ENCODE measurements at regions not wholly inside any gene's neighbourhood (a gene's known extent, or its start where the extent isn't known, plus 50 kb on each side); places are given as distances from the start of the nearest gene placed in this dataset.

DNA sequence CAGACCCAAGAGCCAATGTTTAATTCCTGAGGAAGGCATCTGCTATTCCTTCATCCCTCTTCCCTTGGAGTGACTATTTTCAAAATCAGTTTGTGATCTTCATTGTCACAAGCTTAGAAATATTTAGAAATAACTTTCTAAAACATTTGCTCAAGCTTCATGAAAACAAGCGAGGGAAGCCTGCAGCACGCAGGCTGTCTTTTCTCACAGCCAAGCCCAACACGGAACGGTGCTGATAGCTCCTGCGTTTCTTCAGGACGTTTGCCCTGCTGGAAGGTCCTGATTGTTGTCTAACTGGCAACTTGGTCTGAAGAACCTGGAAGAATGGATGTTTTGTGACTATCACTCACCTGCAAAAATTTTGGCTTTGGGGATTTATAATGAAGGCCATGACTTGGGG, 152.5 kb downstream of the FGF9 start:
- H3K36me3 ChIP-seq (ENCODE audit: low read depth), result no peaks in the 10 kb centered on the region
- no peak overlapping the region for H3K4me3 ChIP-seq (ENCODE audit: severe bottlenecking)
- DNase-seq (ENCODE audit: low spot score) (no peak), ATAC-seq (ENCODE audit: low read depth) (no peak)
- TF ChIP-seq, protein P1, sequence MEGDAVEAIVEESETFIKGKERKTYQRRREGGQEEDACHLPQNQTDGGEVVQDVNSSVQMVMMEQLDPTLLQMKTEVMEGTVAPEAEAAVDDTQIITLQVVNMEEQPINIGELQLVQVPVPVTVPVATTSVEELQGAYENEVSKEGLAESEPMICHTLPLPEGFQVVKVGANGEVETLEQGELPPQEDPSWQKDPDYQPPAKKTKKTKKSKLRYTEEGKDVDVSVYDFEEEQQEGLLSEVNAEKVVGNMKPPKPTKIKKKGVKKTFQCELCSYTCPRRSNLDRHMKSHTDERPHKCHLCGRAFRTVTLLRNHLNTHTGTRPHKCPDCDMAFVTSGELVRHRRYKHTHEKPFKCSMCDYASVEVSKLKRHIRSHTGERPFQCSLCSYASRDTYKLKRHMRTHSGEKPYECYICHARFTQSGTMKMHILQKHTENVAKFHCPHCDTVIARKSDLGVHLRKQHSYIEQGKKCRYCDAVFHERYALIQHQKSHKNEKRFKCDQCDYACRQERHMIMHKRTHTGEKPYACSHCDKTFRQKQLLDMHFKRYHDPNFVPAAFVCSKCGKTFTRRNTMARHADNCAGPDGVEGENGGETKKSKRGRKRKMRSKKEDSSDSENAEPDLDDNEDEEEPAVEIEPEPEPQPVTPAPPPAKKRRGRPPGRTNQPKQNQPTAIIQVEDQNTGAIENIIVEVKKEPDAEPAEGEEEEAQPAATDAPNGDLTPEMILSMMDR (IDR thresholded peaks at IDR 0.05; ENCODE audit: poor library complexity, severe bottlenecking), result no peak
- no peaks in the 10 kb centered on the region for H3K27me3 ChIP-seq (ENCODE audit: insufficient read depth, poor library complexity, severe bottlenecking)
- H3K27ac ChIP-seq (ENCODE audit: poor library complexity, severe bottlenecking), result no peak overlapping the region
- no peaks in the 10 kb centered on the region for H3K4me1 ChIP-seq (ENCODE audit: insufficient read depth, poor library complexity, severe bottlenecking)
- H3K9me3 ChIP-seq (ENCODE audit: severe bottlenecking), result no peaks in the 10 kb centered on the region

DNA sequence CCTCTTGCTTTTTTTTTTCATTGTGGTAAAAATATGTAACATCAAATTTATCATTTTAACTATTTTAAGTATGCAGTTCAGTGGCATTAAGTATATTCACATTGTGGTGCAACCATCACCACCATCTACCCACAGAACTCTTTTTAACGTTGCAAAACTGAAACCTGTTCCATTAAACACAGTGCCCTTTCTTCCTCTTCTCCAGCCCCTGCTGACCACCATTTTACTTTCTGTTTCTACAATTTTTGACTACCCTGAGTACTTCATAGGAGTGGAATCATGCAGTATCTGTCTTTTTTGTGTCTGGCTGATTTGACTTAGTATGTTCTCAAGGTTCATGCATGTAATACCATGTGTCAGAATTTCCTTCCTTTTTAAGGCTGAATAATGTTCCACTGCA, 153.1 kb downstream of the FGF9 start:
- DNase-seq (ENCODE audit: low spot score) (no peak), ATAC-seq (ENCODE audit: low read depth) (no peak)
- Histone ChIP-seq H3K27ac (ENCODE audit: poor library complexity, severe bottlenecking) (no peak overlapping the region), H3K9me3 (ENCODE audit: severe bottlenecking) (no peaks in the 10 kb centered on the region), H3K36me3 (ENCODE audit: low read depth) (no peaks in the 10 kb centered on the region), H3K4me1 (ENCODE audit: insufficient read depth, poor library complexity, severe bottlenecking) (no peaks in the 10 kb centered on the region), H3K4me3 (ENCODE audit: severe bottlenecking) (no peak overlapping the region), H3K27me3 (ENCODE audit: insufficient read depth, poor library complexity, severe bottlenecking) (no peaks in the 10 kb centered on the region)
- TF ChIP-seq, protein P1 (IDR thresholded peaks at IDR 0.05; ENCODE audit: poor library complexity, severe bottlenecking), result no peak

DNA sequence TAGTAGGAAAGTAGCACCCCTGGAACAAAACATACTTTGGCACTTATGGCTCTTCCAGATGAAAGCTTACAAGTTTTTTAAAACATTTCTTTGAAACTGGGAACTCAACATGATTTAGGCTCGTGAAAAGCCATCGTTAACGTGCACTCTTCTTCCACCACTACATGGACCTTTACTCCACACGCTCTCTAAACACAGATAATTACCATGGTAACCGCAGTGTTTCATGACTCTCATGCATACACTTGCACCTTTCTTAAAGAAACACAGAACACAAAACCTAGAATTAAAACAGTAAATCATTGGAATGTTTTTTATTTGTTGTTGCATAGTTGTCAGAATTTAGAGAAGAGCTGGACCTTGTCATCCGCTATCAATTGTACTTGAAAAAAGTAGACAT, 154.3 kb downstream of the FGF9 start:
- no peak overlapping the region for H3K27ac ChIP-seq (ENCODE audit: poor library complexity, severe bottlenecking)
- H3K36me3 ChIP-seq (ENCODE audit: low read depth), result no peaks in the 10 kb centered on the region
- ATAC-seq (ENCODE audit: low read depth) (no peak), DNase-seq (ENCODE audit: low spot score) (no peak)
- H3K9me3 ChIP-seq (ENCODE audit: severe bottlenecking), result no peaks in the 10 kb centered on the region
- no peaks in the 10 kb centered on the region for H3K27me3 ChIP-seq (ENCODE audit: insufficient read depth, poor library complexity, severe bottlenecking)
- no peaks in the 10 kb centered on the region for H3K4me1 ChIP-seq (ENCODE audit: insufficient read depth, poor library complexity, severe bottlenecking)
- no peak overlapping the region for H3K4me3 ChIP-seq (ENCODE audit: severe bottlenecking)
- TF ChIP-seq, protein P1 (IDR thresholded peaks at IDR 0.05; ENCODE audit: poor library complexity, severe bottlenecking), result no peak

DNA sequence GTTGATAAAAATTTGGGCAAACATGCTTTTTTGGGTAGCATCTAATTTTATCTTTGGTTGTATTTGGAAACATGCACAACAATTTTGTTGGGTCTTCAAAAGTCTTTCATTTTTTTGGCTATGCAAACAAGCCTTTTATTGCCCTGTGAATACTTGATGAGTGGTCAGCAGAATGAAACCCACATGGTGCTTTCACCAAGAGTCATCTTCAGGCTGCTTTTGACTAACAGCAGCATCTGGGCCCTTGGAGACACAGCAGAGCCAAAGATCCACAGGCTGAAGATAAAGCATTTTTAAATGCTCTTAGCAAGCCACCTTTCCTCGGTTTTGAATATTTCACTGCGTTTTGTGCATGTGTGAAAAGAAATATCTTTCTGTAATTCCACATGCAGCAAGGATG, 154.9 kb downstream of the FGF9 start:
- ATAC-seq (ENCODE audit: low read depth) (no peak), DNase-seq (ENCODE audit: low spot score) (no peak)
- Histone ChIP-seq H3K36me3 (ENCODE audit: low read depth) (no peaks in the 10 kb centered on the region), H3K4me3 (ENCODE audit: severe bottlenecking) (no peak overlapping the region), H3K27me3 (ENCODE audit: insufficient read depth, poor library complexity, severe bottlenecking) (no peaks in the 10 kb centered on the region), H3K27ac (ENCODE audit: poor library complexity, severe bottlenecking) (no peak overlapping the region), H3K4me1 (ENCODE audit: insufficient read depth, poor library complexity, severe bottlenecking) (no peaks in the 10 kb centered on the region), H3K9me3 (ENCODE audit: severe bottlenecking) (no peaks in the 10 kb centered on the region)
- TF ChIP-seq, protein P1 (IDR thresholded peaks at IDR 0.05; ENCODE audit: poor library complexity, severe bottlenecking), result no peak

DNA sequence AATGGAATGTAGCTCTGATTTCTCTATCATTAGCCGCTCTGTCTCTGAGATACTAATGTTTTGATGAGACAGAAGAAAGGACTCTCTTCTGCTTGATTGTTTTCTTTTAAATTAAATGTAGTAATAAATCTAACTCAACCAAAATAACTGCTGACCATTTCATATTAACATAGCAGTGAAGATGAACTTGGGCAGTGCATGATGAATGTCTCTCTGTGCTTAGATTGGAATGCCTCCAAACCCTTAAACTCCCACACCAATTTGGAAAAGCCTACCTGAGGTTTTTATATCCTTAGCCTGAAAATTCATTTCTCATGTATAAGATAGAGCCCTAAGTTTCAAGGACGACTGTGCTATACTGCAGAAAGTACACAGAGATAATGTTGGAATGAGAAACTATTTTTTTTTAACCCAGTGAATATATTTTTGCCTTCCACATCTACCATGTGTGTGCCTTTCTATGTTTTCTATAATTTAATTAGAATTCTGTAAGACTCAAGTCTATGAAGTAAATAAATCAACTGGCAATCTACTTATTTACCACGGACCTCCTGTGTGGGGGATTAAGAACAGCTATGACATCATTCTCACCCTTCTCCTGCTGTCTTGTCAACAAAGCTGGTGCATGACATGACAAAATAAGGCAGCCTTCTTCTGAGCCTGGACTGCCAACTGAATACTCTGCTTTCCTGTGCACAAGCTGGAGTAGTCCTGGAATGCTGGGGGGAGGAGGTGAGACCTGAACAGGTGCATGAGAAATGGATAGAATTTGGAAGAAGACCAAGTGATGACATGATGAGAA, 155.5 kb downstream of the FGF9 start:
- H3K4me1 ChIP-seq (ENCODE audit: insufficient read depth, poor library complexity, severe bottlenecking), result no peaks in the 10 kb centered on the region
- H3K9me3 ChIP-seq (ENCODE audit: severe bottlenecking), result no peaks in the 10 kb centered on the region
- DNase-seq (ENCODE audit: low spot score) (no peak), ATAC-seq (ENCODE audit: low read depth) (no peak)
- H3K27me3 ChIP-seq (ENCODE audit: insufficient read depth, poor library complexity, severe bottlenecking), result no peaks in the 10 kb centered on the region
- TF ChIP-seq, protein P1 (IDR thresholded peaks at IDR 0.05; ENCODE audit: poor library complexity, severe bottlenecking), result no peak
- no peak overlapping the region for H3K4me3 ChIP-seq (ENCODE audit: severe bottlenecking)
- no peaks in the 10 kb centered on the region for H3K36me3 ChIP-seq (ENCODE audit: low read depth)
- no peak overlapping the region for H3K27ac ChIP-seq (ENCODE audit: poor library complexity, severe bottlenecking)
